Uterus (tissue), 2 donors: ENCODE measurements at regions not wholly inside any gene's neighbourhood (a gene's known extent, or its start where the extent isn't known, plus 50 kb on each side); places are given as distances from the start of the nearest gene placed in this dataset.

Source experiments
- CTCF ChIP-seq, 4 experiments: fragments of 200-600 bp in 2 of 4; fragments of 450-650 bp in 2 of 4; sonication (generic) in 2 of 4; IDR thresholded peaks; one replicate each; pipeline ENCODE4 v1.5.1; 2016 to 2019; ENCODE audit warnings: antibody characterized with exemption in 4 of 4, mild to moderate bottlenecking in 2 of 4, moderate library complexity in 1 of 4
- POLR2A ChIP-seq, 2 donors: fragments of 450-650 bp; IDR thresholded peaks; one replicate each; pipeline ENCODE4 v1.6.1; 2016; ENCODE audit warnings: antibody characterized with exemption in 2 of 2, mild to moderate bottlenecking in 1 of 2, moderate library complexity in 1 of 2

- TF ChIP-seq CTCF (IDR thresholded peaks at IDR 0.05) (no peak), POLR2A (IDR thresholded peaks at IDR 0.05) (no peak)
Measured at GRCh38 chr3:124504332-124505059, 225.8 kb upstream of the UMPS start.
